WTC11 (cell line): ENCODE measurements at regions not wholly inside any gene's neighbourhood (a gene's known extent, or its start where the extent isn't known, plus 50 kb on each side); places are given as distances from the start of the nearest gene placed in this dataset.

Source experiments
- ATAC-seq: fragments of 200-7000 bp; cut with Tn5 transposase; 2 replicates; pipeline ENCODE4 v1.10.0; 2021; ENCODE audit warnings: mild to moderate bottlenecking, moderate library complexity
- CTCF ChIA-PET: fragments of 300-600 bp; sonication (Branson Sonifier 250); formaldehyde crosslinking; loops from one replicate; lab custom pipeline; 2021; ENCODE audit warnings: antibody characterized with exemption; lab: Charles Lee
- POLR2A ChIA-PET: fragments of 350-600 bp; sonication (Branson Sonifier 250); formaldehyde crosslinking; loops from one replicate; lab custom pipeline; 2021; ENCODE audit warnings: antibody characterized with exemption; lab: Charles Lee
- DNase-seq: peaks from one replicate; pipeline ENCODE4 v3.0.0; 2021; ENCODE audit warnings: low spot score
- H3K27ac Mint-ChIP-seq: 2 replicates; pipeline ENCODE4 v1.8.0; 2021; ENCODE audit warnings: mixed read lengths
- H3K27me3 Mint-ChIP-seq: 2 replicates; pipeline ENCODE4 v1.8.0; 2021; ENCODE audit warnings: low read depth, mild to moderate bottlenecking, moderate library complexity, mixed read lengths
- H3K36me3 Mint-ChIP-seq: 2 replicates; pipeline ENCODE4 v1.8.0; 2021; ENCODE audit warnings: mixed read lengths
- H3K4me1 Mint-ChIP-seq: 2 replicates; pipeline ENCODE4 v1.8.0; 2022; ENCODE audit warnings: mixed read lengths
- H3K4me3 Mint-ChIP-seq: 2 replicates; pipeline ENCODE4 v1.8.0; 2021; ENCODE audit warnings: mild to moderate bottlenecking, moderate library complexity, mixed read lengths
- H3K9me3 Mint-ChIP-seq: 2 replicates; pipeline ENCODE4 v1.8.0; 2021; ENCODE audit warnings: mixed read lengths
- ATF1 ChIP-seq: sonication (generic); formaldehyde crosslinking; IDR thresholded peaks from 2 replicates; pipeline ENCODE4 v1.8.1; 2023; ENCODE audit warnings: mild to moderate bottlenecking, moderate library complexity, missing genetic modification reagents
- EMX1 ChIP-seq: fragments of 250-450 bp; sonication (Bioruptor Pico); IDR thresholded peaks from 2 replicates; pipeline ENCODE4 v1.8.0; 2021; ENCODE audit warnings: mild to moderate bottlenecking
- GRHL2 ChIP-seq: fragments of 250-450 bp; sonication (Bioruptor Pico); IDR thresholded peaks from 2 replicates; pipeline ENCODE4 v1.8.0; 2022; ENCODE audit warnings: mild to moderate bottlenecking, moderate library complexity; ENCODE audit not compliant: insufficient replicate concordance, severe bottlenecking
- MXD4 ChIP-seq: fragments of 250-450 bp; sonication (Bioruptor Pico); IDR thresholded peaks from 2 replicates; pipeline ENCODE4 v1.8.0; 2021; ENCODE audit warnings: mild to moderate bottlenecking, moderate library complexity, borderline replicate concordance
- NFATC4 ChIP-seq: fragments of 250-450 bp; sonication (Bioruptor Pico); IDR thresholded peaks from 2 replicates; pipeline ENCODE4 v1.9.0; 2021; ENCODE audit warnings: mild to moderate bottlenecking
- NR1H2 ChIP-seq: sonication (generic); formaldehyde crosslinking; IDR thresholded peaks from 2 replicates; pipeline ENCODE4 v1.9.0; 2021; ENCODE audit warnings: mild to moderate bottlenecking, moderate library complexity, missing genetic modification reagents
- OVOL2 ChIP-seq: fragments of 250-450 bp; sonication (Bioruptor Pico); IDR thresholded peaks from 2 replicates; pipeline ENCODE4 v1.9.0; 2021; ENCODE audit warnings: mild to moderate bottlenecking, borderline replicate concordance
- RELA ChIP-seq: sonication (generic); formaldehyde crosslinking; IDR thresholded peaks from 2 replicates; pipeline ENCODE4 v1.8.1; 2022; ENCODE audit warnings: missing genetic modification reagents, mild to moderate bottlenecking, borderline replicate concordance
- SP1 ChIP-seq: sonication (generic); formaldehyde crosslinking; conservative IDR thresholded peaks from 2 replicates; pipeline ENCODE4 v1.8.1; 2022; ENCODE audit warnings: missing genetic modification reagents
- ZNF219 ChIP-seq: sonication (generic); formaldehyde crosslinking; IDR thresholded peaks from 2 replicates; pipeline ENCODE4 v1.8.0; 2023; ENCODE audit warnings: missing genetic modification reagents, mild to moderate bottlenecking, borderline replicate concordance
- ZNF263 ChIP-seq: sonication (generic); formaldehyde crosslinking; IDR thresholded peaks from 2 replicates; pipeline ENCODE4 v1.8.1; 2022; ENCODE audit warnings: low read depth, mild to moderate bottlenecking, moderate library complexity, missing genetic modification reagents
- ZNF317 ChIP-seq: sonication (generic); formaldehyde crosslinking; IDR thresholded peaks from 2 replicates; pipeline ENCODE4 v1.8.1; 2023; ENCODE audit warnings: low read depth, mild to moderate bottlenecking, moderate library complexity, missing genetic modification reagents, borderline replicate concordance
- ZNF396 ChIP-seq: fragments of 250-450 bp; sonication (Bioruptor Pico); IDR thresholded peaks from 2 replicates; pipeline ENCODE4 v1.8.0; 2021; ENCODE audit warnings: mild to moderate bottlenecking, moderate library complexity, borderline replicate concordance
- TF ChIP-seq, protein P1 (sequence below): sonication (generic); formaldehyde crosslinking; IDR thresholded peaks from 2 replicates; pipeline ENCODE4 v1.8.1; 2022; ENCODE audit warnings: missing genetic modification reagents, borderline replicate concordance
- TF ChIP-seq, protein P2 (sequence below): sonication (generic); formaldehyde crosslinking; IDR thresholded peaks from 2 replicates; pipeline ENCODE4 v1.8.1; 2023; ENCODE audit warnings: mild to moderate bottlenecking, missing genetic modification reagents, moderate library complexity
- TF ChIP-seq, protein P3 (sequence below): sonication (generic); formaldehyde crosslinking; IDR thresholded peaks from 2 replicates; pipeline ENCODE4 v1.8.0; 2022; ENCODE audit warnings: mild to moderate bottlenecking, missing genetic modification reagents
- TF ChIP-seq, protein P4 (sequence below): sonication (generic); formaldehyde crosslinking; IDR thresholded peaks from 2 replicates; pipeline ENCODE4 v1.8.1; 2023; ENCODE audit warnings: mild to moderate bottlenecking, missing genetic modification reagents
- TF ChIP-seq, protein P5 (sequence below): sonication (generic); formaldehyde crosslinking; IDR thresholded peaks from 2 replicates; pipeline ENCODE4 v1.8.1; 2023; ENCODE audit warnings: mild to moderate bottlenecking, moderate library complexity, missing genetic modification reagents
- TF ChIP-seq, protein P6 (sequence below): sonication (generic); formaldehyde crosslinking; IDR thresholded peaks from 2 replicates; pipeline ENCODE4 v1.8.1; 2023; ENCODE audit warnings: mild to moderate bottlenecking, missing genetic modification reagents, moderate library complexity
- TF ChIP-seq, protein P7 (sequence below): fragments of 250-450 bp; sonication (Bioruptor Pico); IDR thresholded peaks from 2 replicates; pipeline ENCODE4 v1.9.0; 2021; ENCODE audit warnings: mild to moderate bottlenecking, borderline replicate concordance

DNA sequence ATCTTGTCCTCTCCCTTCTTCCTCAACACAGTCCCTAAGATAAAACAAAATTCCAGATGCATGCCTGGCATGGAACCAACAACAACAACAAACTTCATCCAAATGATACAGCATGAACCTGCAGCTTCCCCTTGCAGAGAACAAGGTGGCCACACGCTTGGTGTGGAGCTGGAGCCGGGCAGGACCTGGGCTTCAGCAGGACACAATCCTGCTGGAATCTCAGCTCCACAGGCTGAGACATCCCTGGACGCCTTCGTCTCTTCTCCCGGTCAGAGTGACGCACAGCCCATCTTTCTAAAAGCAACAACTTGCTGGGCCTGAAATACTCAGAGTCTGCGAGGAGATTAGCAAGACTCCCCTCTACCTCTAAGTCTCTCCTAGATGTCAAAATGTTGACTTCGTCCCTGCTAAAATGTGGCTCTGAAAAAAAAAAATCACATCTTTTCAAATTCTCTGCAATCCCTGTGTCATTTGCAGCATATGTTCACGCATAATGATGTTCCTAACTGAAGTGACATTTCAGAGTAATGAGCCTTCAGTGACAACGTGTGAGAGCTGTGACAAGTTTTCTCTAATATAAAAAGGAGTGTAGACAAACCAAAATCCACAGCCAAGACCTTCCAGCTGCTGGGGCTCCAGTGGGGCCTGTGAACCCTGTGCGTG is 1232.3 kb downstream of the TBC1D22A start (continued):
- TF ChIP-seq ZNF219 (CRISPR knock-in tag) (no peak), ZNF317 (CRISPR knock-in tag) (no peak), SP1 (CRISPR knock-in tag) (no peak), ZNF396 (CRISPR knock-in tag) (no peak)

DNA sequence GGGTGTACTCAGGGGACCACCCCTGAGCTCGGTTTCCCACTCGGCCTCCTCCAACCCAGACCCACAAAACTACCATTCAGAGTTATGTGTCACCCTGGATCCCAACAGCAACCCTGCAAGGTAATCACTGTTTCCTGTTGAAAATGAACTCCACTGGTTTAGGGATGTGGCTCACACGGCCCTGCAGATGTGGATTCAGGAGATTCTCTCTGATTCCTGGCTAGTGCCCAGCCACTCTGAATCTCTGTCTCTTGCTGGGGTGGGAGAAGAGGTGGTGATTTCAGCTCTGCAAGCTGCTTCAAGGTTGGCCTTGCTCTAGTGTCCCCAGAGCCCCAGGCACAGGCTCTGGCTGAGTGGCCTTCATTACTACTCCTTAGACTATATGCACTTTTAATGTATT is 1231.6 kb downstream of the TBC1D22A start:
- ChIA-PET CTCF (no interaction called here), POLR2A (no interaction called here)
- H3K4me1 Mint-ChIP-seq: peaks cover 8% of the 10 kb centered on the region; the same call in 1 of the 2 replicates
- H3K36me3 Mint-ChIP-seq: peaks cover 5% of the 10 kb centered on the region
- no peak overlapping the region for H3K27ac Mint-ChIP-seq
- DNase-seq (no peak), ATAC-seq (no peak)
- peaks cover 13% of the 10 kb centered on the region for H3K9me3 Mint-ChIP-seq
- 0 out of 2 replicates have a peak, but pooled peaks cover 2% of the 10 kb centered on the region for H3K27me3 Mint-ChIP-seq
- TF ChIP-seq GRHL2 (CRISPR knock-in tag) (no peak), MXD4 (no peak)
- TF ChIP-seq, protein P1, sequence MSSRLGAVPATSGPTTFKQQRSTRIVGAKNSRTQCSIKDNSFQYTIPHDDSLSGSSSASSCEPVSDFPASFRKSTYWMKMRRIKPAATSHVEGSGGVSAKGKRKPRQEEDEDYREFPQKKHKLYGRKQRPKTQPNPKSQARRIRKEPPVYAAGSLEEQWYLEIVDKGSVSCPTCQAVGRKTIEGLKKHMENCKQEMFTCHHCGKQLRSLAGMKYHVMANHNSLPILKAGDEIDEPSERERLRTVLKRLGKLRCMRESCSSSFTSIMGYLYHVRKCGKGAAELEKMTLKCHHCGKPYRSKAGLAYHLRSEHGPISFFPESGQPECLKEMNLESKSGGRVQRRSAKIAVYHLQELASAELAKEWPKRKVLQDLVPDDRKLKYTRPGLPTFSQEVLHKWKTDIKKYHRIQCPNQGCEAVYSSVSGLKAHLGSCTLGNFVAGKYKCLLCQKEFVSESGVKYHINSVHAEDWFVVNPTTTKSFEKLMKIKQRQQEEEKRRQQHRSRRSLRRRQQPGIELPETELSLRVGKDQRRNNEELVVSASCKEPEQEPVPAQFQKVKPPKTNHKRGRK (CRISPR knock-in tag): no peak
- TF ChIP-seq, protein P2, sequence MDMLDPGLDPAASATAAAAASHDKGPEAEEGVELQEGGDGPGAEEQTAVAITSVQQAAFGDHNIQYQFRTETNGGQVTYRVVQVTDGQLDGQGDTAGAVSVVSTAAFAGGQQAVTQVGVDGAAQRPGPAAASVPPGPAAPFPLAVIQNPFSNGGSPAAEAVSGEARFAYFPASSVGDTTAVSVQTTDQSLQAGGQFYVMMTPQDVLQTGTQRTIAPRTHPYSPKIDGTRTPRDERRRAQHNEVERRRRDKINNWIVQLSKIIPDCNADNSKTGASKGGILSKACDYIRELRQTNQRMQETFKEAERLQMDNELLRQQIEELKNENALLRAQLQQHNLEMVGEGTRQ (CRISPR knock-in tag): no peak
- H3K4me3 Mint-ChIP-seq: no peak overlapping the region

DNA sequence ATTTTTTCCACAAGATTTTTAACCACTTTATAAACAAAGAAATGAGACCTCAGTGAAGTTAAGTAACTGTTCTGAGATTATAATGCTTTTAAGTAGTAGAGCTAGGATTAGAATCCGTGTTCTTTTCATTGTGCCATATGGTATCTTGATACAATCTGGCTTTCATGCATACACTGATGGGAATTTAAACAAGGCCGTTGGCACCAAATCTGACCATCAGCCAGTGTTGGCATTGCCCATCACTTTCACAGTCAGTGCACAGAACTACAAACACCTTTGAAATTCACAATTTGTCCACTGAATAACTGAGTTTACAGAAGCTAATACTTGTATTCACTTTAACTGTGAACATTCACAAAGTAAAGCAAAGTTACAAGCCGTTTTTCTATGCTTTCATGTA is 1228.0 kb downstream of the TBC1D22A start:
- Mint-ChIP-seq H3K9me3 (peaks cover 47% of the 10 kb centered on the region), H3K27ac (no peak overlapping the region)
- CTCF ChIA-PET: no interaction called here
- TF ChIP-seq, protein P3, sequence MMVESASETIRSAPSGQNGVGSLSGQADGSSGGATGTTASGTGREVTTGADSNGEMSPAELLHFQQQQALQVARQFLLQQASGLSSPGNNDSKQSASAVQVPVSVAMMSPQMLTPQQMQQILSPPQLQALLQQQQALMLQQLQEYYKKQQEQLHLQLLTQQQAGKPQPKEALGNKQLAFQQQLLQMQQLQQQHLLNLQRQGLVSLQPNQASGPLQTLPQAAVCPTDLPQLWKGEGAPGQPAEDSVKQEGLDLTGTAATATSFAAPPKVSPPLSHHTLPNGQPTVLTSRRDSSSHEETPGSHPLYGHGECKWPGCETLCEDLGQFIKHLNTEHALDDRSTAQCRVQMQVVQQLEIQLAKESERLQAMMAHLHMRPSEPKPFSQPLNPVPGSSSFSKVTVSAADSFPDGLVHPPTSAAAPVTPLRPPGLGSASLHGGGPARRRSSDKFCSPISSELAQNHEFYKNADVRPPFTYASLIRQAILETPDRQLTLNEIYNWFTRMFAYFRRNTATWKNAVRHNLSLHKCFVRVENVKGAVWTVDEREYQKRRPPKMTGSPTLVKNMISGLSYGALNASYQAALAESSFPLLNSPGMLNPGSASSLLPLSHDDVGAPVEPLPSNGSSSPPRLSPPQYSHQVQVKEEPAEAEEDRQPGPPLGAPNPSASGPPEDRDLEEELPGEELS (CRISPR knock-in tag): no peak
- TF ChIP-seq NFATC4 (CRISPR knock-in tag) (no peak), EMX1 (CRISPR knock-in tag) (no peak), ATF1 (CRISPR knock-in tag) (no peak), ZNF263 (CRISPR knock-in tag) (no peak), RELA (CRISPR knock-in tag) (no peak), OVOL2 (CRISPR knock-in tag) (no peak), NR1H2 (CRISPR knock-in tag) (no peak)
- TF ChIP-seq, protein P4, sequence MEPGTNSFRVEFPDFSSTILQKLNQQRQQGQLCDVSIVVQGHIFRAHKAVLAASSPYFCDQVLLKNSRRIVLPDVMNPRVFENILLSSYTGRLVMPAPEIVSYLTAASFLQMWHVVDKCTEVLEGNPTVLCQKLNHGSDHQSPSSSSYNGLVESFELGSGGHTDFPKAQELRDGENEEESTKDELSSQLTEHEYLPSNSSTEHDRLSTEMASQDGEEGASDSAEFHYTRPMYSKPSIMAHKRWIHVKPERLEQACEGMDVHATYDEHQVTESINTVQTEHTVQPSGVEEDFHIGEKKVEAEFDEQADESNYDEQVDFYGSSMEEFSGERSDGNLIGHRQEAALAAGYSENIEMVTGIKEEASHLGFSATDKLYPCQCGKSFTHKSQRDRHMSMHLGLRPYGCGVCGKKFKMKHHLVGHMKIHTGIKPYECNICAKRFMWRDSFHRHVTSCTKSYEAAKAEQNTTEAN (CRISPR knock-in tag): no peak
- TF ChIP-seq, protein P5, sequence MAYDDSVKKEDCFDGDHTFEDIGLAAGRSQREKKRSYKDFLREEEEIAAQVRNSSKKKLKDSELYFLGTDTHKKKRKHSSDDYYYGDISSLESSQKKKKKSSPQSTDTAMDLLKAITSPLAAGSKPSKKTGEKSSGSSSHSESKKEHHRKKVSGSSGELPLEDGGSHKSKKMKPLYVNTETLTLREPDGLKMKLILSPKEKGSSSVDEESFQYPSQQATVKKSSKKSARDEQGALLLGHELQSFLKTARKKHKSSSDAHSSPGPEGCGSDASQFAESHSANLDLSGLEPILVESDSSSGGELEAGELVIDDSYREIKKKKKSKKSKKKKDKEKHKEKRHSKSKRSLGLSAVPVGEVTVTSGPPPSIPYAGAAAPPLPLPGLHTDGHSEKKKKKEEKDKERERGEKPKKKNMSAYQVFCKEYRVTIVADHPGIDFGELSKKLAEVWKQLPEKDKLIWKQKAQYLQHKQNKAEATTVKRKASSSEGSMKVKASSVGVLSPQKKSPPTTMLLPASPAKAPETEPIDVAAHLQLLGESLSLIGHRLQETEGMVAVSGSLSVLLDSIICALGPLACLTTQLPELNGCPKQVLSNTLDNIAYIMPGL (CRISPR knock-in tag): no peak
- TF ChIP-seq, protein P6, sequence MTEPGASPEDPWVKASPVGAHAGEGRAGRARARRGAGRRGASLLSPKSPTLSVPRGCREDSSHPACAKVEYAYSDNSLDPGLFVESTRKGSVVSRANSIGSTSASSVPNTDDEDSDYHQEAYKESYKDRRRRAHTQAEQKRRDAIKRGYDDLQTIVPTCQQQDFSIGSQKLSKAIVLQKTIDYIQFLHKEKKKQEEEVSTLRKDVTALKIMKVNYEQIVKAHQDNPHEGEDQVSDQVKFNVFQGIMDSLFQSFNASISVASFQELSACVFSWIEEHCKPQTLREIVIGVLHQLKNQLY (CRISPR knock-in tag): no peak
- TF ChIP-seq, protein P7, sequence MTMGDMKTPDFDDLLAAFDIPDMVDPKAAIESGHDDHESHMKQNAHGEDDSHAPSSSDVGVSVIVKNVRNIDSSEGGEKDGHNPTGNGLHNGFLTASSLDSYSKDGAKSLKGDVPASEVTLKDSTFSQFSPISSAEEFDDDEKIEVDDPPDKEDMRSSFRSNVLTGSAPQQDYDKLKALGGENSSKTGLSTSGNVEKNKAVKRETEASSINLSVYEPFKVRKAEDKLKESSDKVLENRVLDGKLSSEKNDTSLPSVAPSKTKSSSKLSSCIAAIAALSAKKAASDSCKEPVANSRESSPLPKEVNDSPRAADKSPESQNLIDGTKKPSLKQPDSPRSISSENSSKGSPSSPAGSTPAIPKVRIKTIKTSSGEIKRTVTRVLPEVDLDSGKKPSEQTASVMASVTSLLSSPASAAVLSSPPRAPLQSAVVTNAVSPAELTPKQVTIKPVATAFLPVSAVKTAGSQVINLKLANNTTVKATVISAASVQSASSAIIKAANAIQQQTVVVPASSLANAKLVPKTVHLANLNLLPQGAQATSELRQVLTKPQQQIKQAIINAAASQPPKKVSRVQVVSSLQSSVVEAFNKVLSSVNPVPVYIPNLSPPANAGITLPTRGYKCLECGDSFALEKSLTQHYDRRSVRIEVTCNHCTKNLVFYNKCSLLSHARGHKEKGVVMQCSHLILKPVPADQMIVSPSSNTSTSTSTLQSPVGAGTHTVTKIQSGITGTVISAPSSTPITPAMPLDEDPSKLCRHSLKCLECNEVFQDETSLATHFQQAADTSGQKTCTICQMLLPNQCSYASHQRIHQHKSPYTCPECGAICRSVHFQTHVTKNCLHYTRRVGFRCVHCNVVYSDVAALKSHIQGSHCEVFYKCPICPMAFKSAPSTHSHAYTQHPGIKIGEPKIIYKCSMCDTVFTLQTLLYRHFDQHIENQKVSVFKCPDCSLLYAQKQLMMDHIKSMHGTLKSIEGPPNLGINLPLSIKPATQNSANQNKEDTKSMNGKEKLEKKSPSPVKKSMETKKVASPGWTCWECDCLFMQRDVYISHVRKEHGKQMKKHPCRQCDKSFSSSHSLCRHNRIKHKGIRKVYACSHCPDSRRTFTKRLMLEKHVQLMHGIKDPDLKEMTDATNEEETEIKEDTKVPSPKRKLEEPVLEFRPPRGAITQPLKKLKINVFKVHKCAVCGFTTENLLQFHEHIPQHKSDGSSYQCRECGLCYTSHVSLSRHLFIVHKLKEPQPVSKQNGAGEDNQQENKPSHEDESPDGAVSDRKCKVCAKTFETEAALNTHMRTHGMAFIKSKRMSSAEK (CRISPR knock-in tag): no peak

More for the DNA sequence above, 1228.0 kb downstream of the TBC1D22A start:
- ATAC-seq (no peak), DNase-seq (no peak)
- POLR2A ChIA-PET: no interaction called here
- Mint-ChIP-seq H3K36me3 (peaks cover 21% of the 10 kb centered on the region), H3K4me3 (no peak overlapping the region), H3K4me1 (peaks cover 8% of the 10 kb centered on the region; the same call in 1 of the 2 replicates), H3K27me3 (peaks cover 5% of the 10 kb centered on the region; the same call in 1 of the 2 replicates)
